ENCODE measurements at regions not wholly inside any gene's neighbourhood (a gene's known extent, or its start where the extent isn't known, plus 50 kb on each side); places are given as distances from the start of the nearest gene placed in this dataset.
"Not testable (repeated sequence)": the region's sequence is repeated elsewhere in the genome, so short reads cannot be mapped to it uniquely, and the experiment has no call there.

DNA sequence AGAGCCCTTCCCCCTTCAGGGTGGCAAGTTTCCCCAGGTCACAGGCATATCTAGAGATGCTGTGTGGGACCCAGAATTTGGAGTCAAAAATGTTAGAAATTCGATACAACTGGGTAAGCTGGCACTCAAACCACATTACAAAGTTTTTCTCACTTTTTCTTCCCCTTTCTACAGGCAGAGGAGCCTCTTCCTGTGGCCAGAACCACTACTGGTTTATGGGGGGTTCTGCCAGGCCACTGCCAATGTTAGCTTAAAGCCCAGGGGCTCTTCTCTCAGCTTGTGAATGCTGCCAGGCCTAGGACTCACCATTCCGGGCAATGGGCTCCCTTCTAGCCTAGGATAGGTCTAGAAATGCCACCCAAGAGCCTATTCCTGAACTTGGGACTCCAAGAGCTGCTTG, 617.9 kb upstream of the PHF14 start:
- no peak for DNase-seq

DNA sequence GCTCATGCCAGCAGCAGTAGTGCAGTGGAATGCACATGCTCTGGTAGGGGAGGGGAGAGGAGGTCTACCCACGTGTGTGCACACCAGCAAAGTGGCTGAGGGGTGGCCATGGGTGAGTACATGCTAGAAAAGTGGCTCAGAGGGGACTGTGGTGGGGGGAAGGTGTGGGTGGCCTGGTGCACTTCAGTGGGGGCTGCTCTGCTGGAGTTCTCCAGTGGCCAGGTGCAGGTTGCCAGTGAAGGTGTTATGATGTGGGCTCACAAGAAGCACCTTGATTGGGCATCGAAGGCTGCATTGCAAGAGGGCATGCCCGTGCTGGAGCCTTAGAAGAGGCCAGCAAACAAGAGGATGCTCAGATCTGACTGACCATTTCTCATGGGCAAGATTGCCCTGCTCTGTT, 613.6 kb upstream of the PHF14 start:
- DNase-seq = no peak

DNA sequence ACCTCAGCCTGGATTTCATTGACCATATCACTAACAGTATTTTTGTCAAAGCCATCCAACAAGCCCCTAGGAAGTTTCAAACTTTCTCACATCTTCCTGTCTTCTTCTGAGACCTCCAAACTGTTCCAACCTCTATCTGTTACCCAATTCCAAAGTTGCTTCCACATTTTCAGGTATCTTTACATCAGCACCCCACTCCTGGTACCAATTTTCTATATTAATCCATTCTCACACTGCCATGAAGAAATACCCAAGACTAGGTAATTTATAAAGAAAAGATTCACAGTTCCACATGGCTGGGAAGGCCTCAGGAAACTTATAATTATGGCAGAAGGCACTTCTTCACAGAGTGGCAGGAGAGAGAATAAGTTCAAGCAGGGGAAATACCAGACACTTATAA, 571.9 kb upstream of the PHF14 start:
- no peak for DNase-seq

DNA sequence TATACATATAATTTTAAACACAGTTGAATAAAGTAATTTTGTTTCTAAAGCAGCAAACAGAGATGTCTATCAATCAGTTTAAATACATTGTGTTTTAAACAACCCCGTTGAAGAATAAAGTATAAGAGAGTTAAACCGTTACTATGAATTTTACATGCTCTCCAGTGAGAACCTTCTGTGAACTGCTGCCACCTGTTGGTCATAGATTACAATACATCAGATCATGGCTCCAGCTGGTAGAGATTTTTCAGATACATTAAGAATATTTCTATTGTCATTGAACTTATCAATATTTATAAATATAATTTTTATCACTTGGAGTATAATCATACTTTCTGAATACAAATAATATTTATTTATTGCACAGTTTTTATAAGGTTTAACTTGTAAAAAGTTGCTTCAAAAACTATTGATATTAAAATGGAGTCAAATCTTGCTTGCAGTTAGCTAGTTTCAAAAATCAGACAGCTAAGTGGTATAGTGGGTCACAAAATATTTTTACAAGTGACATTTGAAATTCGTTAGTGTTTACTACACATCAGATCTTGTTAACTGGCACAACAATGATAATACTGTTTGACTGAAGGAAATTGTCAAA, 561.2 kb upstream of the PHF14 start:
- DNase-seq = no peak

DNA sequence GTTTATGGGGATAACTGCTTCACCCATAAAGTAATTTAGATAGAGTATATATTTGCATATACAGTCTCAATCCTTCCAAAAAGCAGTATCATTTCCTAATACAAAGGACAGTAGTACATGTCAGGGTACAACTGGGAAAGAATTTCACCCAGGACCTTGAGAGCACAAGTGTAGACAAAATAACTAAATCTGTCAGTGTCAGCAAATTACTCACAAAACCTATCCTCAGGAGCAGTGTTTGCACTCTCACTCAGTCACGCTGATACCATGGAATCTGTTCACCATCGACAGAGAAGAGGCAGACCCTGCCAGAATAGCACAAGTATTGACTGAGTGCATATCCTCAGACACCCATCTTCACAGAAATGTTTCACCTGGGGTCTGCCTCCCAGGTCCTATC, 554.7 kb upstream of the PHF14 start:
- DNase-seq = no peak

DNA sequence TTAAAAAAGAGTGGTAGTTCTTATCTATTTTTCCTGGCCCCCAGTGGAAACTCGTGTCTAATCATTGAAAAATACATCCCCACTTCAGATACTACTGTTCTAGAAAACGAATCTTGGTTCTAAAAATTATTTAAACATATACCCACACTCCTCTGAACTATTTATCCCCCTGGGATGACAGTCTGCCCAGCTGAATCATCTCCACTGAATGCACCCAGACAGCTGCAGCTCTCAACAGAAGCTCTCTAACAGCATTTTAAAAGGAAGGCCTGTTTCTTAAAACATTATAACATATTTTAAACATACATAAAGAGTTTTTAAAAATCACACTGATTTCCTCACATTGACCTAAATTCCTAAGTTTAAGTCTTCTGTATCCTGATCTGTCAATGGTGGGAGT, 544.6 kb upstream of the PHF14 start:
- DNase-seq = no peak

DNA sequence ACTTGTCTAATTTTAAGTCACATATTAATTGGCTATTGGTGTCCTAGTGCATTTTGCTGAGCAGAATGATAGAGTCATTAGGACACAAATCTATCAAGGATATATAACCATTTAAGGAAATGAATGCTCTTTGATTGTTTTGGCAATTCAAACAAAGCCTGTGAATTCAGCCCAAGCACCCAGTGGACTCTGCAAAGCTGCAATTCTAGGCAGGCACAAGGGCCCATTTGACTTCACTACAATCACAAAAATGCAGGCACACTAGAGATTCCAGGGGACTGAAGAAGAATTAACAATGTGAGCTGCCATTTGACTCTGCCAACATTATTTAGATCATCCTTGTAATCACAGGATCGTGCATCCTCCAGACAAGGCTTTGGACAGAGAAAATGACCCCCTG, 544.2 kb upstream of the PHF14 start:
- DNase-seq = no peak

DNA sequence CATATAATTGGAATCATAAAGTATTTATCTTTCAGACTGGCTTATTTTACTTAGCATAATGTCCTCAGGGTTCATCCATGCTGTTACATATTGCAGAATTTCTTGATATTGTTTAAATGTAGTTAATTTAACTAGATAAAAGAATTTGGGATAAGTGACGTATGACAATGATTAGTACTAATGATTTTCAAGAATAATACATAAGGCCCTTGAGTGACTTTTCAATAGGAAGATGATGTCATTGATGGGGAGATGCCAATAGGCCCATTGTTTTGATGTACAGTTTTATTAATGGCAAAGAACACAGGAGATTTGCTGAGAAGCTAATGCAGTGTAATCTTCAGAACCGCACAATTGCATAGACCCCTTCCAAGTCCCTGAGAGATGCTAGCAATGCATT, 537.4 kb upstream of the PHF14 start:
- DNase-seq = no peak

DNA sequence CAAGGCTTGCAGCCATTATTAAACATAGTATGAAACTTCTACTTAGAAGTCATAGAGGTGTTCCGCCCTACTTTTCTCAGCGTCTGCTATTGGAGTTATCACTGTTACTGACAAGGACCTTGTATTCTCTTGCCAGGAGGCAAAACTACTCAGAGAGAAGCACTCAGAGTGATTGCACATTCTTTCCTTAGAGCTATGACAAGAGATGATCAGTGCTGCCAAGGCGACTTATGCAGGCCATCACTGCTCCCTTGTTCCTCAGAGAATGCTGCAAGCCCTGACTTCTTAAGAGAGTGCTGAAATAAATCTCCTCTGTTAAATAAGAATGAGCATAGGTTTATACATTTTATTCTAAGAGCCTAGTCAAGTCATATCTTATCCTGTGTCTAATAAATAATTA, 534.6 kb upstream of the PHF14 start:
- no peak for DNase-seq

DNA sequence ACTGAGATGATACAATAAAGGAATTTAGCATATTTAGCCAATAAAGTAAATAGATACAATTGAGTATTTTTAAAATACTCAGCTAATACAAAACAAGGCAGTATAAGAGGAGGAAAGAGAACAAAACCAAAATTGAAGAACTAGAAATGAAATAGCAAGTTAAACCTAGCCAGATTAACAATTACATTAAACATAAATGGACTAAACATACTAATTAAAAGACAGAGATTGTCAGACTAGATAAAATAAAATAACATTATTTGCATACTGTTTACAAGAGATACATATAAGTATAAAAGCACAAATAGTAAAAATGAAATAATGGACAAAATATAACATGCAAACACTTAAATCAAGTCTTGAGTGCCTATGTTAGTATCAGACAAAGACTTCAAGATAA, 517.7 kb upstream of the PHF14 start:
- no peak for DNase-seq

DNA sequence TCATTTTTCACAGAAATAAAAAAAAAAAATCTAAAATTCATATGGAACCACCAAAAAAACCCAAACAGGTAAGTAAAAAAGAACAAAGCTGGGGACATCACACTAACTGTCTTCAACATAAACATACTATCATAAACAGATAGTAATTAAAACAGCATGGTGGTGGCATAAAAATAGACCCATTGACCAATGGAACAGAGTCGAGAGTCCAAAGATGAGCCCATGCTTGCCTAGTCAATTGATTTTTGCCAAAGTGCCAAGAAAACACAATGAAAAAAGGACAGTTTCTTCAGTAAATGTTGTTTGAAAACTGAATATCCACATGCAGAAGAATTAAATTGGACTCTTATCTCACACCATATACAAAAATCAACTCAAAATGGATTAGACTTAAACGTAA, 513.2 kb upstream of the PHF14 start:
- DNase-seq = no peak

DNA sequence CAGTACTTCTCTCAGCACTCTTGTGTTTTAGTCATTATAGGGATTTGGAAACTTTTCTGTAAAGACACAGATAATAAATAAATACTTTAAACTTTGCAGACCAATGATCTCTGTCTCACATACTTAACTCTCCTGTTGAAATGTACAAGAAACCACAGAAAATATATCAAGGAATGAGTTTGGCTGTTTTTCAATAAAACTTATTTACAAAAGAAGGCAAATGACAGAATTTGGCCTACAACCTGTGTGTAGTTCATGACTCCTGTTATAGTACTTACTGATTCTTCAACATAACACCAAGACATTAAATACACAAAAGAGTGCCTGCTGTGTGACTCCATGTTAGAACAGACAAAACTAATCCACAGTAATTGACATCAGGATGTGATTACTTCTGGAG, 510.0 kb upstream of the PHF14 start:
- no peak for DNase-seq

DNA sequence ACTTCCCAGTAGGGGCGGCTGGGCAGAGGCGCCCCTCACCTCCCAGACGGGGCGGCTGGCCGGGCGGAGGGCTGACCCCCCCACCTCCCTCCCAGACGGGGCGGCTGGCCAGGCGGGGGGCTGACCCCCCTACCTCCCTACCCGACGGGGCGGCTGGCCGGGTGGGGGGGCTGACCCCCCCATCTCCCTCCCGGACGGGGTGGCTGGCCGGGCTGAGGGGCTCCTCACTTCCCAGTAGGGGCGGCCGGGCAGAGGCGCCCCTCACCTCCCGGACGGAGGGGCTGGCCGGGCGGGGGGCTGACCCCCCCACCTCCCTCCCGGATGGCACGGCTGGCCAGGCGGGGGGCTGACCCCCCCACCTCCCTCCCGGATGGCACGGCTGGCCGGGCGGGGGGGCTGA, 508.1 kb upstream of the PHF14 start:
- not testable (repeated sequence) for DNase-seq

DNA sequence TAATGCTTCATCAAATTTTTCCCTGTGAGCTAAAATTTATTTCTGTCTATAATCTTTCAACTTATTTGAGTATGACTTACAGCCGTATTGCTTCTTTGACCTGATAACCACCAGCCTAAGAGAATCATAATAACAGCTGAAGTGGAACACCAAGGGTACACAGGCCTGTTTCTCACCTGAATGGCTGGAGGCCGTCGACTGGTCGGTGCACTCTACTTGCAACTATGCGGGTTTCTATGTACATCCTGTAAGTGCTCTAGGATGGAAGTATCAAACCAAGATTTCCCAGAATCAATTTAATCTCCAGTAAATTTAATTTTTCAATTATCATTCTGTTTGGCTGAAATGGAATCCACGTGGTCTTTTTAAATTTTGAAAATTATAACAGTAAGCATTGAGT, 504.8 kb upstream of the PHF14 start:
- no peak for DNase-seq

DNA sequence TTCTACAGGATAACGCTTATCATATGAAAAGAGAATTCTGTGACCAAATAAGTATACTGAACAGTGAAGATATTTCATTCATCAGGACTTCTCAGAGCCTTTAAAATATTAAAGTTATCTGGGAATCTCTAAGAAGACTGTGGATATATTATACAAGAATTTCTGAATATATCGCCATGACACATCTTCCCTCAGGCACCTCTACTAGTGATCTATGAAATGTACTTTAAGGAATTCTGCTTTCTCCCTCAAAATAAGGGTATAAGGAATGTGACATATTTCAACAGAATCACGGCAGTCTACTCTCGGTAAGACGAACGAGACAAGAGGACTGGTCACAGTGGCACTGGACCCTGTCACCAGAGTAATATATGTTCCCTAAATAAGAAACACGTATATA, 504.2 kb upstream of the PHF14 start:
- DNase-seq = no peak

DNA sequence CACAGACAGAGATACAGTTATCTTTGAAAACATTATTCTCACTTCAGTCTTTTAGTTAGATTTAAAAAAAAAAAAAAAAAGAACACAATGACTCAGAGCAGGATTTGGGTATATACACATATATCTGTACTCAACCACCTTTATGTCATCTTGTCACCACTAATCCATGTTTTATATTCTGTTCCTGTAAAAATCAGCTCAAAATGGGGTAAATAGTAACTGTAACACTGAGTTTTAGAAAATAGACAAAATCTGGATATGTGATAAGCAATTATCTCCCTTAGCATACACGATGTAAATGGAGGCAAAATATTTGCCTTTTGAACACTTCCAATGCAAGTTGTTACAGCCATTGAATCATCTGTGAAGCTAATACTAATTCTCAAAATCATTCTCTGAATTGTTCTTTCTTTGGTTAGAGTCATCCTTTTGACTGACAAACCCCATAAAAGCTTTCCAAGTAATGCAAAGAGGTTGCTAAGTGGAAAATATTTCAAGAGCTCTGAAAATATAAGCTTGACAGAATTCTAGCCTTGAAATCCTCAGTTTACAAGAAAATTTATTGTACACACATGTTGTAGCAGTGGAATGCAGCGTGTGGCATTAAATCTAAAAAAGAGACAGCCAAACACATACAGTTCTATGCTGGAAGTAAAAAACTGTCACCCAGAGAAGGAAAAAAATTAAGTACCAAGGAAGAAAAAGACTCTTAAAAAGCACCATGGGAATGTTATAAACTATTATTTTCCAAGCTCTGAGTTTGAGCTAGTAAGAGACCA, 502.2 kb upstream of the PHF14 start:
- DNase-seq = no peak

DNA sequence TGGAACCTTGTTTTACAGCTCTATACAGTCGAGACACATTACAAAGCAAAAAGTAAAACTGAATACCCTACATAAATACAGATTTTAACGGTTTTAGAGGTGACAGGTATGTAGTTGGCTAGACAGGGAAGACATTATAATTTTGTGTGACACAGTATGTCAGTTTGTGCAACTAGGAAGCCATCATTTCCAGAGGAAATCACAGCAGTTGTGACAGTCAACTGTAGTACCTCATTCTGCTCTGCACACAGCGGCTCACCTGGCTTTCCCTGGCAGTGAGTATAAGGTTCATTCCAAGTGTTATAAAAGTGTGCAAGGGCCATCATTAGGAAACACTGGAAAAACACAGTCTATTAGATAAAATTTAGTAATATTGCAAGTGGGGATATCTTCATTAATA, 501.6 kb upstream of the PHF14 start:
- no peak for DNase-seq

DNA sequence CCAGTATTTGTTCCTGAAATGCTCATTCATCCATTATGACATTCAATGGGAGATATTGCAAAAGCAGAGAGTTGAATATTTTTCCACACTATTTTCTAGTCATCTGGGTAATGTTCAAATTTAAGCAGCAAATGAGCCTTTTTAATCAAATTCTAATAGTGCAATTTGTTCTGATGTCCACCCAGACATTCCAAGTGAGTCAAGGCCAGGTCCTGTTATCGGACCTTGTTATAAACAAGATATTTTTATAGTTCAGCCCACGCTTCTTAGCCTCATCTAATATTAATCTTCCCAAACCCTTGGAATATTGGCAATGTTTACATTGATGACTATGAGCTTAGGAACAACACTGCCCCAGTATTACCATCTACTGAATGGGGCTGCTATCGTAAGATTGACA, 500.1 kb upstream of the PHF14 start:
- DNase-seq = no peak

DNA sequence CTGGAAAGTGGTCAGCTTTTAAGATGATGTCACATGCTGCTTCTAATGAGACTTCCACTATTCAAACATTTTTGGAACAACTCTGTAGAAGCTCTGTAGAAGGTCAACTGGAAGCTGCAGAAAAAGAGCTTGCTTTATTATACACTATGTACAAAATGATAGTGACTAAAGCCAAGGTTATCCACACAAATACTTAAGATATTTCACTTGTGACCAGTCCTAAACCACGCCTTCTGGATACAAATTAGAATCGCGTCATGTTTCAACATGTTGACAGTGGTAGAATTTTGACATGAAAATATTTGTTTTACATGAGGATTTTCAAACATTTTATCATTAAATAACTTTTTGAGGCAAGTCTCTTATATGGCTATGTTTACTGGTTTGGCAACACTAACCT, 499.6 kb upstream of the PHF14 start:
- DNase-seq = no peak

DNA sequence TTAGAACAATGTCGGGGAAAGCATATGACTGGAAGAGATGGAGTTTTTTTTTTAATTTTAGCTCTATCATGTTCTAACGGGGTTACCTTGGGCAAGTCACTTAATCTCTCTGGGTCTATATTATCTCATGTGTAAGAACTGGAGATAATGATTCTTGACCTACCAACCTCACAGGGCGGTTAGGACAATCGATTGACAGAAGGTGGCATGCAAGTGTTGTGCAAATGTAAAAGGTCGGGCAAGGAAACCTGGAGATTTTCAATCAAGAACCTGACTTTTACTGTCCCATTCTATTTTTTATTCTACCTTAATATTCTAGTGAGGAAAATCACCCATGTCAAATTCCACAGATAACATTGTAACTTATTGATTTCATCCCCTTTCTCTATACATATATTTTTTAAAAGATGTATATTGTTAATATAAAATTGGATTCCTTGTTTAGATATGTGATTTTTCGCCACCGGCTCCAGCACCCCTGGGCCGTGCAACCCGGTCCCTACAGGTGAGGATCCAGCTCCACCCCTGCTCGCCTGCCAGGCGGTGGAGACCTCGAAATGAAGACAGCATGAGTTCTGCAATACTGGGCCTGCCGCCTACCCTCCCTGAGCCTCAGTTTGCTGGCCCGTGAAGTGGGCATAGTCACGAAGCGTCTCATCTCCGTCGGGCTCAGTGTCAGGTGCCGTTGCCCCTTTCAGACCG, 497.6 kb upstream of the PHF14 start:
- DNase-seq = no peak

DNA sequence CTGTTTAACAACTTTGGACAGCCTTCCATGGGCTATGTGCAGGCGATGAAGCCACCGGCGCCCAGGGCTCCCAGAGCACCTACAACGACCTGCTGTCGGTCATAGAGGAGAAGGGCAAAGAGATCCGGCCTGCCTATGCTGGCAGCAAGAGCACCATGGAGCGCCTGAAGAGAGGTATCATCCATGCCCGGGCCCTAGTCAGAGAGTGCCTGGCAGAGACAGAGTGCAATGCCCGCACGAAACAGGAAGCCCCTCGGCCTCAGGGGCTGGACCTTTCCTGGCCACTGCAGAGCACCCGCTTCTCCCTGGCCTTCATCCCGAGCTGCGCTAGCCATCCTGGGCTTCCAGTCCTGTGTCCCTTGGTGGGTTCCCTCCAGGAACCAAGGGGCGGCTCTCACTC, 497.0 kb upstream of the PHF14 start:
- no peak for DNase-seq

DNA sequence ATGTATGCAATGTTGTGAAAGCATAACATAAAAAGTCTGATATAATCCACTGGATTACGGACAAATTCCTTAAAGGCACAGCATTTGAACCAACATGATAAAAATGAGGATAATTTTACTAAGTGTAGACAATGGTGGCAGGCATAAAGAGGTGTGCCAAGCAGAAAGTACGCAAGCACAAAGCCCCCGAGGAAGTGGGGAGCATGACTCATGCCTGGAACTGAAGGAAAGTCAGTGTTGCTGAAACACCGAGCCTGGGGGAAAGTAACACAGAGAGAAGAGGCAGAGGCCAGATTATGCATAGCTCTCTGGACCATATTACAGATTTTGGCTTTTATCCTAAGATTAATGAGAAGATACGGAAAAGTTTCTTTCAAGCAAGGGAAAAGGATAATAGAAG, 490.0 kb upstream of the PHF14 start:
- DNase-seq = no peak

DNA sequence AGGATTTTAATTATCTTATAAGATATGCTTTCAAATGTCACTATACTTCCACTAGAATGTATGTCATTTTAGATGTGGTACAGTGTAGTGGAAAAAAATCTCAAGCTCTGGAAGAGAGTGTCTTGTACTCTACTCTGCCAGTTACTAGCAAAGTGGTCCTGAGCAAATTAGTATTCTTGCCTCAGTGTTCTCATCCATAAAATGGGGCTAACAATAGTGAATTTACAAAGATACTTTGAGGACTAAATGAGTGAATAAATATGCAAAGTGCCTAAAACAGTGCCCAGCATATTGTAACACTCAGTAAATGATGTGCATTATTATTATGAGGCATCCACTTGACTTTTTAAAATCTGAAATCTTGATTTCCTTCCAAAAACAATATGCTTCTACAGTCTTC, 488.9 kb upstream of the PHF14 start:
- DNase-seq = no peak

DNA sequence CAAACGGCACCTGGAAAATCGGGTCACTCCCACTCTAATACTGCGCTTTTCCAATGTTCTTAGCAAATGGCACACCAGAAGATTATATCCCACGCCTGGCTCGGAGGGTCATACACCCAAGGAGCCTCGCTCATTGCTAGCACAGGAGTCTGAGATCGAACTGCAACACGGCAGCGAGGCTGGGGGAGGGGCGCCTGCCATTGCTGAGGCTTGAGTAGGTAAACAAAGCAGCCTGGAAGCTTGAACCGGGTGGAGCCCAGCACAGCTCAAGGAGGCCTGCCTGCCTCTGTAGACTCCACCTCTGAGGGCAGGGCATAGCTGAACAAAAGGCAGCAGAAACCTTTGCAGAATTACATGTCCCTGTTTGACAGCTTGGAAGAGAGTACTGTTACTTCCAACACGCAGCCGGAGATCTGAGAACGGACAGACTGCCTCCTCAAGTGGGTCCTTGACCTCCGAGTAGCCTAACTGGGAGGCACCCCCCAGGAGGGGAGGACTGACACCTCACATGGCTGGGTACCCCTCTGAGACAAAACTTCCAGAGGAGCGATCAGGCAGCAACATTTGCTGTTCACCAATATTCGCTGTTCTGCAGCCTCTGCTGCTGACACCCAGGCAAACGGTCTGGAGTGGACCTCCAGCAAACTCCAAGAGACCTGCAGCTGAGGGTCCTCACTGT, 472.3 kb upstream of the PHF14 start:
- not testable (repeated sequence) for DNase-seq

Measured in CD4-positive, alpha-beta T cell treated with Interleukin-15 for 1 hour (primary cell).